ENCODE measurements at regions not wholly inside any gene's neighbourhood (a gene's known extent, or its start where the extent isn't known, plus 50 kb on each side); places are given as distances from the start of the nearest gene placed in this dataset.

- TF ChIP-seq, protein P1, sequence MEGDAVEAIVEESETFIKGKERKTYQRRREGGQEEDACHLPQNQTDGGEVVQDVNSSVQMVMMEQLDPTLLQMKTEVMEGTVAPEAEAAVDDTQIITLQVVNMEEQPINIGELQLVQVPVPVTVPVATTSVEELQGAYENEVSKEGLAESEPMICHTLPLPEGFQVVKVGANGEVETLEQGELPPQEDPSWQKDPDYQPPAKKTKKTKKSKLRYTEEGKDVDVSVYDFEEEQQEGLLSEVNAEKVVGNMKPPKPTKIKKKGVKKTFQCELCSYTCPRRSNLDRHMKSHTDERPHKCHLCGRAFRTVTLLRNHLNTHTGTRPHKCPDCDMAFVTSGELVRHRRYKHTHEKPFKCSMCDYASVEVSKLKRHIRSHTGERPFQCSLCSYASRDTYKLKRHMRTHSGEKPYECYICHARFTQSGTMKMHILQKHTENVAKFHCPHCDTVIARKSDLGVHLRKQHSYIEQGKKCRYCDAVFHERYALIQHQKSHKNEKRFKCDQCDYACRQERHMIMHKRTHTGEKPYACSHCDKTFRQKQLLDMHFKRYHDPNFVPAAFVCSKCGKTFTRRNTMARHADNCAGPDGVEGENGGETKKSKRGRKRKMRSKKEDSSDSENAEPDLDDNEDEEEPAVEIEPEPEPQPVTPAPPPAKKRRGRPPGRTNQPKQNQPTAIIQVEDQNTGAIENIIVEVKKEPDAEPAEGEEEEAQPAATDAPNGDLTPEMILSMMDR (IDR thresholded peaks at IDR 0.05) = no peak
- TF ChIP-seq POLR2A (IDR thresholded peaks at IDR 0.05) = no peak
- TF ChIP-seq POLR2AphosphoS5 (IDR thresholded peaks at IDR 0.05) = no peak
- no peak for TF ChIP-seq EP300 (IDR thresholded peaks at IDR 0.05)
Observed at GRCh38 chr2:192687015-192687414, 492.3 kb upstream of the TMEFF2 start.

Measured in suprapubic skin (tissue), 4 donors.